ENCODE measurements at regions not wholly inside any gene's neighbourhood (a gene's known extent, or its start where the extent isn't known, plus 50 kb on each side); places are given as distances from the start of the nearest gene placed in this dataset.

- no peak for DNase-seq
- Histone ChIP-seq H3K4me1 (no peaks in the 10 kb centered on the region), H3K9me3 (replicated peaks) (no peaks in the 10 kb centered on the region), H3K36me3 (no peaks in the 10 kb centered on the region), H3K27me3 (ENCODE audit: low read depth) (no peaks in the 10 kb centered on the region), H3K27ac (replicated peaks) (no peak overlapping the region), H3K4me3 (no peak overlapping the region)
- no peak for TF ChIP-seq CTCF (IDR thresholded peaks at IDR 0.05; ENCODE audit: borderline replicate concordance)
- intact Hi-C loops (cut with micrococcal nuclease), result no loop called here
These were observed 429.0 kb upstream of the MIR17HG start for GRCh38 chr13:90918536-90918935.

- DNase-seq, result no peak
- H3K4me3 ChIP-seq, result no peak overlapping the region
- H3K36me3 ChIP-seq, result no peaks in the 10 kb centered on the region
- no peaks in the 10 kb centered on the region for H3K9me3 ChIP-seq (replicated peaks)
- H3K4me1 ChIP-seq, result no peaks in the 10 kb centered on the region
- no peaks in the 10 kb centered on the region for H3K27me3 ChIP-seq (ENCODE audit: low read depth)
- intact Hi-C loops (cut with micrococcal nuclease), result no loop called here
- TF ChIP-seq CTCF (IDR thresholded peaks at IDR 0.05; ENCODE audit: borderline replicate concordance), result no peak
- H3K27ac ChIP-seq (replicated peaks), result no peak overlapping the region
These were observed 428.3 kb upstream of the MIR17HG start for GRCh38 chr13:90919153-90919552.

GRCh38 chr13:90926459-90926858, 421.0 kb upstream of the MIR17HG start:
- no peak for DNase-seq
- no peaks in the 10 kb centered on the region for H3K36me3 ChIP-seq
- intact Hi-C loops (cut with micrococcal nuclease), result no loop called here
- peaks cover 7% of the 10 kb centered on the region for H3K9me3 ChIP-seq (replicated peaks)
- H3K4me3 ChIP-seq, result no peak overlapping the region
- no peaks in the 10 kb centered on the region for H3K27me3 ChIP-seq (ENCODE audit: low read depth)
- H3K27ac ChIP-seq (replicated peaks), result no peak overlapping the region
- H3K4me1 ChIP-seq, result no peaks in the 10 kb centered on the region
- no peak for TF ChIP-seq CTCF (IDR thresholded peaks at IDR 0.05; ENCODE audit: borderline replicate concordance)

- Histone ChIP-seq H3K27ac (replicated peaks) (no peak overlapping the region), H3K4me3 (no peak overlapping the region), H3K9me3 (replicated peaks) (peaks cover 10% of the 10 kb centered on the region), H3K4me1 (no peaks in the 10 kb centered on the region), H3K27me3 (ENCODE audit: low read depth) (no peaks in the 10 kb centered on the region), H3K36me3 (no peaks in the 10 kb centered on the region)
- TF ChIP-seq CTCF (IDR thresholded peaks at IDR 0.05; ENCODE audit: borderline replicate concordance), result no peak
- intact Hi-C loops (cut with micrococcal nuclease), result no loop called here
- no peak for DNase-seq
These were observed 419.4 kb upstream of the MIR17HG start for GRCh38 chr13:90928109-90928508.

GRCh38 chr13:90933097-90933826, 414.2 kb upstream of the MIR17HG start:
- intact Hi-C loops (cut with micrococcal nuclease), result no loop called here
- no peaks in the 10 kb centered on the region for H3K4me1 ChIP-seq
- no peak for DNase-seq
- no peak overlapping the region for H3K27ac ChIP-seq (replicated peaks)
- H3K27me3 ChIP-seq (ENCODE audit: low read depth), result no peaks in the 10 kb centered on the region
- peaks cover 10% of the 10 kb centered on the region for H3K9me3 ChIP-seq (replicated peaks)
- no peak overlapping the region for H3K4me3 ChIP-seq
- H3K36me3 ChIP-seq, result no peaks in the 10 kb centered on the region
- TF ChIP-seq CTCF (IDR thresholded peaks at IDR 0.05; ENCODE audit: borderline replicate concordance), result no peak

Measured in left ventricle myocardium inferior (tissue), 1 donor.